SK-MEL-5 (cell line): ENCODE measurements at regions not wholly inside any gene's neighbourhood (a gene's known extent, or its start where the extent isn't known, plus 50 kb on each side); places are given as distances from the start of the nearest gene placed in this dataset.
"Not testable (repeated sequence)": the region's sequence is repeated elsewhere in the genome, so short reads cannot be mapped to it uniquely, and the experiment has no call there.

ENCODE experiments used
- DNase-seq: peaks from one replicate; pipeline ENCODE4 v3.0.0-alpha.2; 2016; ENCODE audit warnings: low read depth, low spot score
- in situ Hi-C: cut with HindIII; loops from 2 replicates; pipeline ENCODE4 v1.10.0; 2016; ENCODE audit warnings: low sequenced_read_pairs, high pct_unique_total_duplicates, low pct_unique_long_range_greater_than_20kb

DNA sequence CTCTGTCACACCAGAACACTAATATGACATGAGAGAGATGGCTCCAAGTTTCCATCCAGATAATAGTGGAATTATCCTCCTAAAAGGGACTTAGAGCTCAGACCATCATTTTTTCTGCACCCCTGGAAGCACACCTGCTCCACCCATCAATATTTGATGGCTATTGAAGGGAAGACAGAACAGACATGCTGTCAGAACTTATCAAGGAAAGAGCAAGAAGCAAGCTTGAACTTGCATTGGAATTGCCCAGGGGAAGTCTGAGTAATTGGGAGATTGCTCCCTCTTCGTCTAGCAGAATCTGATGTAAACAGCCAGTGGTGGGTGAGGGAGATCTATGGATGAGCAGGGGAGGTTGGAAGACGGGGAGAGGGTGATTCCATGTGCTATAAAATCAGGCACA lies 874.4 kb upstream of the TENM4 start:
- in situ Hi-C loops = no loop called here

GRCh38 chr11:80309301-80309700 lies 868.5 kb upstream of the TENM4 start:
- in situ Hi-C loops = no loop called here
- DNase-seq = no peak

More for the DNA sequence above, 874.4 kb upstream of the TENM4 start:
- no peak for DNase-seq

DNA sequence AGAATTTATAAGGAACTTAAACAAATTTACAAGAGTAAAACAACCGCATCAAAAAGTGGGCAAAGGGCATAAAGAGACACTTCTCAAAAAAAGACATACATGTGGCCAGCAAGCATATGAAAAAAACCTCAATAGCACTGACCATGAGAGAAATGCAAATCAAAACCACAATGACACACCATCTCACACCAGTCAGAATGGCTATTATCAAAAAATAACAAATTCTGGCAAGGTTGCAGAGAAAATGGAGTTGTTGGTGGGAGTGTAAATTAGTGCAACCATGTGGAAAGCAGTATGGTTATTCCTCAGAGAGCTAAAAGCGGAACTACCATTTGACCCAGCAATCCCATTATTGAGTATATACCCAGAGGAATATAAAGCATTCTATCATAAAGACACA lies 866.8 kb upstream of the TENM4 start:
- no peak for DNase-seq
- in situ Hi-C loops = no loop called here

DNA sequence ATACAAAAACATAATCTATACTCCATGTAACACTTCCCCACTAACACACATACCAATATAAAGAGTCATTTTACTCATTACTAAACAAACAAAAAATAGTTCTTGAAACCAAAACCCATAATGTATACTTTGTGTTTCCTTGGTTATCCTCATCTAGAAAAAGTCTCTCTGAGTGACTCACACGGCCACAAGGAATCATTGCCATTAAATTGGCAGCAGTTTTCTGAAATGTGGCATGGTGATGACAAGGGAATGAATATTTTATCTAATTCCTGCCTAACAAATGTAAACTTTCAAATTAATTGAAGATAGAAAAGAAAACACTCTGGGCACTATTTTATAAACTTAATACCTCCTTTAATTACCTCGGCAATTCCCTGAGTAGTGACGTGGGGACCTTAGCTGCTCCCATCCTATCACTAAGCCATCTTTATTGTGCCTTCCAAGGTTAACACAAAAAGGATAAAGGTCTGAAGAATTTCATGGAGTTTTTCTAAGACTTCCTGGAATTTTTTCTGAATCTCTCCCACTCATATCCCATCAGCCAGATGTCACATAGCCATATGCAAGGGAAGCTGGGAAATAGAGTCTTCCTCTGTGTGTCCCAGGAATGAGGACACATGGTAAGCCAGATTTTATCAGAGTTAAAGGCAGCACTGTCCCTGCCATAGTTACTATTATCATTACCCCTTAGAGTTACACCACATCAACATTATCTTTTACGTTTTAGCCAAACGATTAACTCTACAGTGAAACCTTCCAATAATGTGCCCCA lies 857.2 kb upstream of the TENM4 start:
- no peak for DNase-seq
- in situ Hi-C loops = no loop called here

DNA sequence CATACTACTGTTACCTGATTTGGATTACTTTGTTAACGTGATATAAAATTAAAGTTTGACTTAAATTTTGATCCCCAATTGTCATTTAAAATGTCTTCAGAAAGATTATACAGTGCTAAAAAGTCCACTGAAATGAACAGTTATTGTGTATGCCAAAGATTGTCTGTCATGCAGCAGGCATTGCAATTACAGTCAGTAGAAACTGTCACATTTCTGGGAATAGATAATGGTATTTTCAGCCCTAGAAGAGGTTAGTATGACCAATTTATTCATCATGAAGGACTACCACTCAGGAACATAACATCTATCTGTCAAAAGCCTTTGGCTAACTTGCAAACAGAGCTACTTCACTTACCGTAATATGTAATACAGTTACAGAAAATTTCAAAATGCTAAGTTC lies 852.5 kb upstream of the TENM4 start:
- no peak for DNase-seq
- in situ Hi-C loops = no loop called here

- in situ Hi-C loops = no loop called here
- DNase-seq = no peak
Measured at GRCh38 chr11:80284946-80285785, 844.3 kb upstream of the TENM4 start.

DNA sequence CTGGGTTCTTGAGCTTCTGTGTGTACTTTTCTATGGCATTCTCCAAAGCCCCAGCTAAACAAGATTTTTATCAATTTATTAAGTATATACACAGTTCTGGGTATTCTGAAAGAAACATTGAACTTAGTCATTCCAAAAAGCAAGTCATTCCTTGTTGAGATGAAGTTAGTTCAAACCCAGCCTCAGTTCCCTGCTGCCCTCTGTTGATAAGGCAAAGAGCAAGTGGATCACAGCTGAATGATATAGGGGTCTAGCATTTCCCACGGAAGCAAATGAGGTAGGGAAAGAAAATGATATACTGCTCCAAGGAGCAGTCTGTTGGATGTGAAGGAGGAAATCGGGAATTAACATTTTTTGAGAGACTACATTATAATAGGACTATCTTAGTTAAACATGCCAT lies 841.8 kb upstream of the TENM4 start:
- no peak for DNase-seq
- in situ Hi-C loops = no loop called here

DNA sequence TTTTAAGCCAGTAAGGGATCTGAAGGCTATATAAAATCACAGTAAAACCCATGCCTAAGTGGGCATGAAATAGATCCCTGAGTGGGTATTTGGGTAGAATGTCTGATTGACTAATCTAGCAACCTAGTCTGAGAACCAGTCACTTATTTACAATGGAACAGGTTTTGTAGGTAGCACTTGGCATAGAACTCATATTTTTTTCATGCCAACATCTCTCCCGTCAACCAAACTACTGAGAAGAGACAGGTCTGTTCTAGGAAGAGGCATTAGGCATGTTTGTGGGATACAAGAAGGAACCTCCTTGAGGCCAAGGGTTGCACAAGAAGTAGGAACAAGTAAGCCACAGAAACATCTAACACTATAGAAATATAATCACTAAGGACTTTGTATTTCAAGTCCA lies 840.4 kb upstream of the TENM4 start:
- no peak for DNase-seq
- in situ Hi-C loops = no loop called here

DNA sequence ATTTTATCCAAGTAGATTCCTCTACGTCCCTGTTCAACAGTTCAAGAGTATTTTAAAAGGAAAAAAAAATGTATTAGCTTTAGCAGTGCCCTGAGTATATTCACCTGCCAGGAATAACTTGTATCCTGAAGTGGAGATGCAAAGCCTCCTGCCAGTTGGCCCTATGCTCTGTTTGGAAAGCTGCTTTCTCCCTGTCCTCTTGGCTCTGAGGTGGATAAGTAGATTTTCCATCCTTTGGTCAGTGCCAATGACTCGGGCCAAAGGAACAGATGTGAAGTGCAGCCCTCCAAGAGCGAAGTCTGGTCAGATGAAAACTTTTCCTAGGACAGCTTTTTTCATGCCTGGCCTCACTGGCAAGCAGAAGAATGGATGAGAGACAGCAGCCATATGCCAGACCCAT lies 839.9 kb upstream of the TENM4 start:
- no peak for DNase-seq
- in situ Hi-C loops = no loop called here

GRCh38 chr11:80261776-80262175 lies 820.9 kb upstream of the TENM4 start:
- DNase-seq = no peak
- in situ Hi-C loops = no loop called here

- DNase-seq, in situ Hi-C loops: not testable (repeated sequence)
Measured at GRCh38 chr11:80257319-80258015, 816.6 kb upstream of the TENM4 start.

DNA sequence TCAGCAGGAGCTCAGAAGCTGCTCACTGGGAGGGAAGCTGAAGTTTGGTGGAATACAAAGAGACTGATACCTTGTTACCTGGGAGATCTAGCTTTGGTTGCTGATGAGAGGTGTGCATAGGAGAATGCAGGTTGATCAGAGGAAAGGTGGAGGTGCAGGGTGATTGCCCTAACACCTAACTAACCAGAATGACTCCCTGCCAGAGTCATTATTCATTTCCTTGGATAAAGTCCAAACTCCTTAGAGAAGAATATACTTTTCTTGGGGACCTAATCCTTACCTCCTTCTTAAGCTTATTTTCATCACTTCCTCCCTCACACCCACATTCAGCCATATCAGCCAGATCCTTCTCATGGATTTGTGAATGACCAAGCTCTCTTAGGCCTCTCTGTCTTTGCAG lies 814.2 kb upstream of the TENM4 start:
- in situ Hi-C loops = no loop called here
- no peak for DNase-seq

- DNase-seq = no peak
- in situ Hi-C loops = no loop called here
Measured at GRCh38 chr11:80241766-80242165, 800.9 kb upstream of the TENM4 start.

GRCh38 chr11:80240245-80240644 lies 799.4 kb upstream of the TENM4 start:
- in situ Hi-C loops = no loop called here
- DNase-seq = no peak

- DNase-seq = no peak
- in situ Hi-C loops = no loop called here
Measured at GRCh38 chr11:80239217-80239616, 798.4 kb upstream of the TENM4 start.

- in situ Hi-C loops = no loop called here
- no peak for DNase-seq
Measured at GRCh38 chr11:80227915-80228314, 787.1 kb upstream of the TENM4 start.

- in situ Hi-C loops = no loop called here
- no peak for DNase-seq
Measured at GRCh38 chr11:80214413-80214812, 773.6 kb upstream of the TENM4 start.

DNA sequence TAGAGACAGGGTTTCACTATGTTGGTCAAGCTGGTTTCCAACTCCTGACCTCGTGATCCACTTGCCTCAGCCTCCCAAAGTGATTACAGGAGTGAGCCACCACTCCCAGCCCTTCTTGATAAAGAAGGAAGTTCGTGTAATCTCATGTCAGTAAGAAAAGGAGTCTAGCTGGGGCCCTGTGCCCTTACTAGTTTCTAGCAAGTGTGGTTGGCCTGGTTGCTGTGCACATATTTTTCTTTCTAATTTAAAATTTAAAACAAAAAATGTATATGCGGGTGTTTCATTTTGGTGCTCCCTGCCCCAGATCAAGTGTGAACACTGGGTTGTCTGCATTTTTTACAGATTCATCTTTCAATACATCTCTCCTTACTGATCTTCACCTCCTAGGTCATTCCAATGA lies 770.8 kb upstream of the TENM4 start:
- in situ Hi-C loops = no loop called here
- DNase-seq = no peak
